HEK293 (cell line): ENCODE measurements at regions not wholly inside any gene's neighbourhood (a gene's known extent, or its start where the extent isn't known, plus 50 kb on each side); places are given as distances from the start of the nearest gene placed in this dataset.
A peak's percentile ranks its signal among the peaks of the same experiment; 100 is the strongest.

Experiments
- CTCF ChIA-PET: fragments of 350-600 bp; formaldehyde crosslinking; extraction: SDS; loops from one replicate; lab custom pipeline; 2021; ENCODE audit warnings: antibody characterized with exemption; lab: Yijun Ruan, JAX
- POLR2A ChIA-PET: fragments of 300-600 bp; formaldehyde crosslinking; extraction: SDS; loops from one replicate; lab custom pipeline; 2020; ENCODE audit warnings: antibody characterized with exemption, inconsistent platforms; lab: Yijun Ruan, JAX
- H3K27ac ChIP-seq: fragments of 200-500 bp; sonication (Bioruptor generic); 2 replicates; pipeline ENCODE4 v1.5.1; 2014; ENCODE audit warnings: low read depth, low read length, control low read depth, inconsistent platforms; ENCODE audit errors: extremely low read depth
- H3K36me3 ChIP-seq, 2 experiments: fragments of 200-500 bp in 1 of 2; sonication (Bioruptor generic) in 1 of 2; 1 replicate in 1 of 2; 2 replicates in 1 of 2; pipeline ENCODE4 v1.5.1; 2014 to 2017; ENCODE audit warnings: inconsistent platforms in 2 of 2, low read length in 2 of 2; ENCODE audit not compliant: control insufficient read depth in 2 of 2, insufficient read depth in 1 of 2
- H3K4me1 ChIP-seq: fragments of 200-500 bp; sonication (Bioruptor generic); 2 replicates; pipeline ENCODE4 v1.5.1; 2014; ENCODE audit warnings: mild to moderate bottlenecking, low read length, inconsistent platforms; ENCODE audit not compliant: control insufficient read depth, insufficient read depth
- H3K4me3 ChIP-seq: 2 replicates; pipeline ENCODE4 v1.5.1; 2011; ENCODE audit warnings: low read depth, mild to moderate bottlenecking, control low read depth, low read length, moderate library complexity
- H3K9me3 ChIP-seq: fragments of 200-500 bp; sonication (Bioruptor generic); 2 replicates; pipeline ENCODE4 v1.5.1; 2014; ENCODE audit warnings: low read depth, low read length, inconsistent platforms; ENCODE audit not compliant: control insufficient read depth, insufficient read depth
- HOXA7 ChIP-seq: sonication (generic); formaldehyde crosslinking; IDR thresholded peaks from 2 replicates; pipeline ENCODE4 v1.8.1; 2022; ENCODE audit warnings: missing genetic modification reagents, borderline replicate concordance
- KLF8 ChIP-seq: fragments of 450-650 bp; formaldehyde crosslinking; IDR thresholded peaks from 2 replicates; pipeline ENCODE4 v1.5.1; 2016; ENCODE audit warnings: missing biosample characterization, missing genetic modification characterization
- PRDM1 ChIP-seq: fragments of 450-650 bp; formaldehyde crosslinking; IDR thresholded peaks from 2 replicates; pipeline ENCODE4; 2016; ENCODE audit warnings: missing biosample characterization, missing genetic modification characterization
- SALL2 ChIP-seq: fragments of 450-650 bp; formaldehyde crosslinking; IDR thresholded peaks from 2 replicates; pipeline ENCODE4 v1.5.0; 2017; ENCODE audit warnings: missing biosample characterization, mild to moderate bottlenecking, missing genetic modification characterization, borderline replicate concordance
- ZBTB17 ChIP-seq: fragments of 450-650 bp; formaldehyde crosslinking; IDR thresholded peaks from 2 replicates; pipeline ENCODE4 v1.5.1; 2016; ENCODE audit warnings: missing biosample characterization, missing genetic modification characterization
- ZBTB21 ChIP-seq: fragments of 450-650 bp; formaldehyde crosslinking; IDR thresholded peaks from 2 replicates; pipeline ENCODE4 v1.5.1; 2017; ENCODE audit warnings: missing biosample characterization, missing genetic modification characterization
- ZBTB48 ChIP-seq: fragments of 450-650 bp; formaldehyde crosslinking; IDR thresholded peaks from 2 replicates; pipeline ENCODE4 v1.5.1; 2016; ENCODE audit warnings: missing biosample characterization, missing genetic modification characterization
- ZFP3 ChIP-seq: fragments of 450-650 bp; formaldehyde crosslinking; IDR thresholded peaks from 2 replicates; pipeline ENCODE4 v1.5.1; 2016; ENCODE audit warnings: low read depth, missing biosample characterization, missing genetic modification characterization
- ZIC2 ChIP-seq: fragments of 450-650 bp; formaldehyde crosslinking; IDR thresholded peaks from 2 replicates; pipeline ENCODE4 v1.5.1; 2016; ENCODE audit warnings: missing biosample characterization, missing genetic modification characterization
- ZNF112 ChIP-seq: fragments of 450-650 bp; formaldehyde crosslinking; IDR thresholded peaks from 2 replicates; pipeline ENCODE4 v1.5.0; 2017; ENCODE audit warnings: missing biosample characterization, missing genetic modification characterization
- ZNF146 ChIP-seq: fragments of 450-650 bp; formaldehyde crosslinking; IDR thresholded peaks from 2 replicates; pipeline ENCODE4 v1.5.1; 2016; ENCODE audit warnings: missing biosample characterization, missing genetic modification characterization
- ZNF16 ChIP-seq: fragments of 450-650 bp; formaldehyde crosslinking; IDR thresholded peaks from 2 replicates; pipeline ENCODE4 v1.5.1; 2016; ENCODE audit warnings: low read depth, missing biosample characterization, missing genetic modification characterization
- ZNF184 ChIP-seq: fragments of 450-650 bp; IDR thresholded peaks from 2 replicates; pipeline ENCODE4 v1.5.1; 2018; ENCODE audit warnings: missing biosample characterization, mild to moderate bottlenecking, missing genetic modification characterization
- ZNF23 ChIP-seq: fragments of 450-650 bp; formaldehyde crosslinking; IDR thresholded peaks from 2 replicates; pipeline ENCODE4 v1.5.1; 2016; ENCODE audit warnings: missing biosample characterization, missing genetic modification characterization, borderline replicate concordance
- ZNF239 ChIP-seq: fragments of 450-650 bp; formaldehyde crosslinking; IDR thresholded peaks from 2 replicates; pipeline ENCODE4 v1.5.1; 2016; ENCODE audit warnings: missing biosample characterization, missing genetic modification characterization
- ZNF555 ChIP-seq: fragments of 450-650 bp; formaldehyde crosslinking; conservative IDR thresholded peaks from 2 replicates; pipeline ENCODE4 v1.5.1; 2017; ENCODE audit warnings: missing biosample characterization, mild to moderate bottlenecking, missing genetic modification characterization, inconsistent platforms
- ZNF560 ChIP-seq: fragments of 450-650 bp; formaldehyde crosslinking; IDR thresholded peaks from 2 replicates; pipeline ENCODE4 v1.5.1; 2017; ENCODE audit warnings: missing biosample characterization, missing genetic modification characterization, borderline replicate concordance
- ZNF596 ChIP-seq: fragments of 450-650 bp; IDR thresholded peaks from 2 replicates; pipeline ENCODE4 v1.5.0; 2018; ENCODE audit warnings: missing biosample characterization, mild to moderate bottlenecking, missing genetic modification characterization, moderate library complexity
- ZNF600 ChIP-seq: fragments of 450-650 bp; formaldehyde crosslinking; IDR thresholded peaks from 2 replicates; pipeline ENCODE4 v1.5.1; 2016; ENCODE audit warnings: missing biosample characterization, missing genetic modification characterization
- ZNF76 ChIP-seq: fragments of 450-650 bp; formaldehyde crosslinking; IDR thresholded peaks from 2 replicates; pipeline ENCODE4; 2016; ENCODE audit warnings: low read depth, missing biosample characterization, missing genetic modification characterization, borderline replicate concordance
- TF ChIP-seq, protein P1 (sequence below): fragments of 450-650 bp; IDR thresholded peaks from 2 replicates; pipeline ENCODE4 v1.5.1; 2018; ENCODE audit warnings: missing biosample characterization, missing genetic modification characterization
- TF ChIP-seq, protein P2 (sequence below): fragments of 450-650 bp; formaldehyde crosslinking; IDR thresholded peaks from 2 replicates; pipeline ENCODE4 v1.5.1; 2016; ENCODE audit warnings: missing biosample characterization, missing genetic modification characterization, borderline replicate concordance
- TF ChIP-seq, protein P3 (sequence below): fragments of 450-650 bp; formaldehyde crosslinking; IDR thresholded peaks from 2 replicates; pipeline ENCODE4 v1.5.1; 2016; ENCODE audit warnings: missing biosample characterization, missing genetic modification characterization

DNA sequence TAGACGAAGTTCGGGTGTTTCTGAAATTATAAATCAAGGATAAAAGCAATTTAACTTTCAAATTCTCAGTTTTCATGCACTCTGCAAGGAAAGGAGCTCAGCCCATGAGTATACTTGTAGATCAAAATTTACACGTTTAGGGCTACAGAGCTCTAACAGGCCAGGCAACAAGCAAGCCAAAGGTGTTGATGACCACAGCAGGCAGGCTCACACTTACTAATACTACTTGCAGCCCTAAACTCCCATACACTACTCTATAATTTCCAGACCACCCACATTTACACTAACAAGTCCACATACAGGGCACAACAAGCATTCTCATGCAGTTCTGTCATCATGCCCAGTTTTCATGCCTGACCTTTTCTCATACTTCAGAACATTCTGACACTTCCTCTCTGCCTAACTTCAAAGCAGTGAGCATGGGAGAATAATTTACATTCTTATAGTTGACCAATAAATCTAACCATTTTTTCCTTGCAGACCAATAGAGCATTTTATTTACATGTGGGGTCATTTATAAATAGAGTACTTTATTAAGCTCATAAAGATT lies 124.7 kb upstream of the FRMD4B start:
- CTCF ChIA-PET, result interaction anchor here (0.6 kb wide), 1 partner anchor 47 kb away, joined by 3 read pairs; no protein-coding TSS in a partner anchor
- no peak overlapping the region for H3K27ac ChIP-seq
- H3K9me3 ChIP-seq, result no peaks in the 10 kb centered on the region
- no peaks in the 10 kb centered on the region for H3K36me3 ChIP-seq
- H3K4me3 ChIP-seq, result no peak overlapping the region
- POLR2A ChIA-PET, result interaction anchor here (0.6 kb wide), 1 partner anchor 54 kb away, joined by 8 read pairs; no protein-coding TSS in a partner anchor
- TF ChIP-seq ZBTB21 (tag by site-specific recombination) (no peak), ZBTB48 (tag by site-specific recombination) (no peak), ZNF76 (no peak), ZNF239 (tag by site-specific recombination) (no peak), ZNF146 (tag by site-specific recombination) (no peak), ZNF23 (no peak), ZNF112 (no peak), KLF8 (tag by site-specific recombination) (no peak), ZNF184 (tag by site-specific recombination) (no peak), ZNF560 (tag by site-specific recombination) (no peak), ZBTB17 (tag by site-specific recombination) (no peak)
- TF ChIP-seq, all 188 proteins: peak for 0
- H3K4me1 ChIP-seq, result no peaks in the 10 kb centered on the region

DNA sequence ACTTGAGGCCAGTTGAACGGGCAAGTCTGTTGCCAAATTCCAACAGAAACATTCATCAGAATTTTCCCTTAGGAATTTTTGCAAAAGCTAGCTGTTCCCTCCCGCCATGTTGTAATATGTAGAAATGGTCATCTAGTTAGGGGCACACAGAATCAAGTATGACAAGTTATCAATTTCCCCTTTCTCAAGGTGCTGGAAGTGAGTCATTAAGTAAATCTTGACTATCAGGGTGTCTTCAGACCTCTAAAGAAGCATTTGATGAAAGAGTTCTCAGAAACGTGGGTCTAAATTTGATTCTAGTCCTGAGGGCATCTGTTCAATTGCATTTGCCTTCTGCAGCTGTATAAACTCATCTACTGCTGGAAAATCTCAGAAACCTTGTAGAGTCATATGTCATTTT lies 123.4 kb upstream of the FRMD4B start:
- no peak for TF ChIP-seq PRDM1 (tag by site-specific recombination)
- CTCF ChIA-PET, result no interaction called here

DNA sequence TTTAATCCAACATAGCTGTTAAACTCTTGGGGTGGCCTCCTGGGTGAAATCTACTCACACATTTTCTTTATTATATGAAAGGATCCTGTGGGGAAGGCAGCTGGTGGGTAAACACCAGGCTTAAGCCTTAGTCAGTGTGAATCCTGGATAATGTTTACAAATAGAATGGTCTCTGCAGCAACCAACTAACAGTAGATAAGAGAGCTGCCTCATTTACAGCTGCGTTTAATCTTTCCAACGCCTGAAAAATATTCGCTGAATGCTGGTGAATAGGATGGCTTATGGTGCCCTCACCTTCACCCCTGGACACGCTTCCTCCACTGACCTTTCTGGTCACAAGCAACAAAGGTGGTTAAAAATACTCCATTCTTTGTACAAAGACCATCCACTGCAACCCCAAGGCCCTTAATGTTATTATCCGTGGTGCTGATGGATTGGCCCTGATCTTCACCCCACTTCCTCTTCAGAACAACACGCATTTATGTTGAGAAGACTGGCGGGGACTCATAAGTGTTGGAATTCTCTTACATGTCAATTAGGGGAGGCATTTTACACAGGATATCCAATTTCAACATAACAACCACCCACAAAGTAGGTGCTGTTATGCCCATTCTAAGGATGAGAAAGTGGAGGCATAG lies 120.0 kb upstream of the FRMD4B start:
- POLR2A ChIA-PET, result no interaction called here
- TF ChIP-seq, protein P1, sequence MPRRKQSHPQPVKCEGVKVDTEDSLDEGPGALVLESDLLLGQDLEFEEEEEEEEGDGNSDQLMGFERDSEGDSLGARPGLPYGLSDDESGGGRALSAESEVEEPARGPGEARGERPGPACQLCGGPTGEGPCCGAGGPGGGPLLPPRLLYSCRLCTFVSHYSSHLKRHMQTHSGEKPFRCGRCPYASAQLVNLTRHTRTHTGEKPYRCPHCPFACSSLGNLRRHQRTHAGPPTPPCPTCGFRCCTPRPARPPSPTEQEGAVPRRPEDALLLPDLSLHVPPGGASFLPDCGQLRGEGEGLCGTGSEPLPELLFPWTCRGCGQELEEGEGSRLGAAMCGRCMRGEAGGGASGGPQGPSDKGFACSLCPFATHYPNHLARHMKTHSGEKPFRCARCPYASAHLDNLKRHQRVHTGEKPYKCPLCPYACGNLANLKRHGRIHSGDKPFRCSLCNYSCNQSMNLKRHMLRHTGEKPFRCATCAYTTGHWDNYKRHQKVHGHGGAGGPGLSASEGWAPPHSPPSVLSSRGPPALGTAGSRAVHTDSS (tag by site-specific recombination), result no peak
- peak; percentile 75 for TF ChIP-seq ZIC2 (tag by site-specific recombination)
- TF ChIP-seq ZBTB21 (tag by site-specific recombination), result no peak
- TF ChIP-seq ZNF596 (tag by site-specific recombination), result no peak
- no peak for TF ChIP-seq ZFP3
- no peak for TF ChIP-seq ZNF555 (tag by site-specific recombination)
- Histone ChIP-seq H3K36me3 (no peaks in the 10 kb centered on the region), H3K9me3 (no peaks in the 10 kb centered on the region), H3K4me3 (no peak overlapping the region), H3K27ac (no peak overlapping the region), H3K4me1 (no peaks in the 10 kb centered on the region)
- CTCF ChIA-PET, result no interaction called here

More for the DNA sequence above, 123.4 kb upstream of the FRMD4B start:
- no peaks in the 10 kb centered on the region for H3K9me3 ChIP-seq
- POLR2A ChIA-PET, result no interaction called here
- no peaks in the 10 kb centered on the region for H3K4me1 ChIP-seq
- no peak overlapping the region for H3K27ac ChIP-seq
- no peaks in the 10 kb centered on the region for H3K36me3 ChIP-seq
- no peak overlapping the region for H3K4me3 ChIP-seq

DNA sequence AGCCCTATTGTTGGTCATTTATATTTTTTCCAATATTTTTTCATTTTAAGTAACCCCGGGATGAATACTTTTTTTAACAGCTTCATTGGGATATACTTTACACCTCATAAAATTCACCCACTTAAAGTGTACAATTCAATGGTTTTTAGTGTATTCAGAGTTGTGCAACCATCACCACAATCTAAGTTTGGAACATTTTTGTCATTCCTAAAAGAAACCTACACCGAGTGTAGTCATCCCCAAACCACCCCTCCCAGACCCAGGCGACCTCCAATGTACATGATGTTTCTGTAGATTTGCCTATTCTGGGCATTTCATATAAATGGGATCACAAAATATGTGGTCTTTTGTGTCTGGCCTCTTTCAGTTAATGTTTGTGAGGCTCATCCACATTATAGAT lies 118.3 kb upstream of the FRMD4B start:
- POLR2A ChIA-PET, result no interaction called here
- Histone ChIP-seq H3K4me3 (no peak overlapping the region), H3K36me3 (no peaks in the 10 kb centered on the region), H3K9me3 (no peaks in the 10 kb centered on the region), H3K27ac (no peak overlapping the region), H3K4me1 (no peaks in the 10 kb centered on the region)
- CTCF ChIA-PET, result no interaction called here
- TF ChIP-seq ZNF16 (tag by site-specific recombination) (no peak), ZNF600 (tag by site-specific recombination) (no peak), SALL2 (no peak), HOXA7 (CRISPR knock-in tag) (no peak)
- TF ChIP-seq, protein P2, sequence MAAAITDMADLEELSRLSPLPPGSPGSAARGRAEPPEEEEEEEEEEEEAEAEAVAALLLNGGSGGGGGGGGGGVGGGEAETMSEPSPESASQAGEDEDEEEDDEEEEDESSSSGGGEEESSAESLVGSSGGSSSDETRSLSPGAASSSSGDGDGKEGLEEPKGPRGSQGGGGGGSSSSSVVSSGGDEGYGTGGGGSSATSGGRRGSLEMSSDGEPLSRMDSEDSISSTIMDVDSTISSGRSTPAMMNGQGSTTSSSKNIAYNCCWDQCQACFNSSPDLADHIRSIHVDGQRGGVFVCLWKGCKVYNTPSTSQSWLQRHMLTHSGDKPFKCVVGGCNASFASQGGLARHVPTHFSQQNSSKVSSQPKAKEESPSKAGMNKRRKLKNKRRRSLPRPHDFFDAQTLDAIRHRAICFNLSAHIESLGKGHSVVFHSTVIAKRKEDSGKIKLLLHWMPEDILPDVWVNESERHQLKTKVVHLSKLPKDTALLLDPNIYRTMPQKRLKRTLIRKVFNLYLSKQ (tag by site-specific recombination), result no peak
- TF ChIP-seq, protein P3, sequence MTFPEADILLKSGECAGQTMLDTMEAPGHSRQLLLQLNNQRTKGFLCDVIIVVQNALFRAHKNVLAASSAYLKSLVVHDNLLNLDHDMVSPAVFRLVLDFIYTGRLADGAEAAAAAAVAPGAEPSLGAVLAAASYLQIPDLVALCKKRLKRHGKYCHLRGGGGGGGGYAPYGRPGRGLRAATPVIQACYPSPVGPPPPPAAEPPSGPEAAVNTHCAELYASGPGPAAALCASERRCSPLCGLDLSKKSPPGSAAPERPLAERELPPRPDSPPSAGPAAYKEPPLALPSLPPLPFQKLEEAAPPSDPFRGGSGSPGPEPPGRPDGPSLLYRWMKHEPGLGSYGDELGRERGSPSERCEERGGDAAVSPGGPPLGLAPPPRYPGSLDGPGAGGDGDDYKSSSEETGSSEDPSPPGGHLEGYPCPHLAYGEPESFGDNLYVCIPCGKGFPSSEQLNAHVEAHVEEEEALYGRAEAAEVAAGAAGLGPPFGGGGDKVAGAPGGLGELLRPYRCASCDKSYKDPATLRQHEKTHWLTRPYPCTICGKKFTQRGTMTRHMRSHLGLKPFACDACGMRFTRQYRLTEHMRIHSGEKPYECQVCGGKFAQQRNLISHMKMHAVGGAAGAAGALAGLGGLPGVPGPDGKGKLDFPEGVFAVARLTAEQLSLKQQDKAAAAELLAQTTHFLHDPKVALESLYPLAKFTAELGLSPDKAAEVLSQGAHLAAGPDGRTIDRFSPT, result no peak
